GM19238 (cell line): ENCODE measurements at regions not wholly inside any gene's neighbourhood (a gene's known extent, or its start where the extent isn't known, plus 50 kb on each side); places are given as distances from the start of the nearest gene placed in this dataset.

Source experiments
- DNase-seq: peaks from one replicate; pipeline ENCODE4 v3.0.0; 2011; ENCODE audit warnings: low spot score; ENCODE audit not compliant: insufficient read length

DNA sequence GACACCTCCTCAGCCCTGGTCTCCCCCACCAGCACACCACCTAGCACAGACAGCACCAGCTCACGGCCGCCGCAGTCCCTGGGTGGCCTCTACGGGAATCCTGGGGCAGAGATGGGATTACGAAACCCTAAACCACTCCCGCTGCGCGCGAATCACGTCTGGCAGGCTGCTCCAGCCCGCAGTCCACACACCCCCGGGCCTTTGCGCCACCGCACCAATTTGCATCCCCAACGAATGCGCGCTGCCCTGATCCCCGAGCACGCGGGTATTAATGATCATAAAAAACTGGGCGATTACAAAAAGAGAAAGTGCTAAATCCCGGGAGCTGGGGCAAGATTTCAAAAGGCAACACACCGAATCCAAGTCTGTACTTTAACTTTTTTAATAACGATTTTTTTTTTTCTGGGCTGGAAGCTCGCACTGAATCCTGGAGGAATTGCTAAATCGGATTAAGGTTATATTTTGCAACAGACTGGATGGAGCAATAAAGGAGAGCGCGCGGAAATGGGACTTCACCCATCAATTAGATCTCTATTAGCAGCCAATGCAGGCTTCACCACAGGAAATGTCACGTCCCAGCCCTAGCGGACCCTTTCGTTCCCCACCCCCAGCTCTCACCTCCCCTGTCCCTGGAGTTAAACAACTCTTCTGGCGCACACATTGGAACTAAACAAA, 69.8 kb upstream of the TMEM33 start:
- no peak for DNase-seq

GRCh38 chr4:41859087-41859486, 76.1 kb upstream of the TMEM33 start:
- DNase-seq, result no peak

DNA sequence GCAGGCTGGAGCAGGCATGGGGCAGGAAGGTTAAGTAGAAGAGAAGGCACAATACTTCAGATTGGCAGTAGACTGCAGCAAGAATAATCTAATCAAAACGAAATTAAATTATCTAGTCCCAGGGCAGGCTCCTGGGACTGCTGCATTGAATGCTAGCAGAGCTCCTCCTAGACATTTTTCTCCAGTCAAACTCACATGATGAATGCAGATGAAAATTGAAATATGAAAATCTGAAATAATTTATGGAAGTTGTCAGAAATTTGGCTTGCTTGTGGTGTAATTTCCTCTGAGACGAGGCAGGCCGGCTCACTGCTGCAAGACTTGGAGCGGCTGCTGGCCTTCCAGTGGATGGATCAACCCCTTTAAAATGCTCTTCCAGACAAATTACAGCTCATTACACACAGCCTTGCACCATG, 78.0 kb upstream of the TMEM33 start:
- DNase-seq, result no peak

GRCh38 chr4:41856797-41857196, 78.4 kb upstream of the TMEM33 start:
- DNase-seq, result no peak

- DNase-seq, result no peak
Observed at GRCh38 chr4:41853973-41854372, 81.3 kb upstream of the TMEM33 start.

- DNase-seq, result no peak
Observed at GRCh38 chr4:41852229-41852628, 83.0 kb upstream of the TMEM33 start.

DNA sequence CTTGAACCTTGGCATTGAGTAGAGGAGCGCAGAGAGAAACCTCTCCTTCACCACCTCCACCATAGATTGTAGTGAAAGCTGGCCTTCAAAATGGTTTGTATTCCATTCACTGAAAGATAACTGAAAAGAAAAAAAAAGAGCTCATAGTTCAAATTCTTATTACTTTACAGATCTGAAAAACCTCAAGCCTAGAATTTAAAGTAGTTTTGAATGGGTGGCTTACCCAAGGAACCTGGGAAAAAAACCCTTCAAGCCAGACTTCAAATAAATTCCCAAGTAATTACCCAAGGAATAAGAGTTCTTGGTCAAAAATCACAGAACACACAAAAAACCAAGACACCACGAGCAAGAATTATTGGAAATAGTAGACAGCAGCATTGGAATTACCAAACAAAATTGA, 83.6 kb upstream of the TMEM33 start:
- DNase-seq, result no peak

- no peak for DNase-seq
Observed at GRCh38 chr4:41844327-41844726, 90.9 kb upstream of the TMEM33 start.

- DNase-seq, result no peak
Observed at GRCh38 chr4:41839916-41840854, 91.7 kb upstream of the PHOX2B start.

DNA sequence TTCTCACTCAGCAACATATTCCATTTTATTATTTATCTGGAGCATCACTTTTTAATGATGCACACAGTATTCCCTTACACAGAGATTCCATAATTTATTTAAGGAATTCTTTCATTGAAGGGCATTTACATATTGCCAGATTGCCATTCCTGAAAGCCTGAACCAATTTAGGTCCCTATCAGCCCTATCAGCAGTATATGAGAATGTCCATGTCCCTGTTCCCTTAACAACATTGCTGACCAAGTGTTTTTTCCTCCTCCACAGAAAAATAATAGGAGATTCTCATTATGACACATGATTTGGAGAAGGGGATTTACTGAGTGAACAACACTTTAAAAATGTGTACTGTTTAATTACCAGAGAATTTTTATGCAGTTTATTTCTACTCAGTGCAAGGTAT, 90.1 kb upstream of the PHOX2B start:
- DNase-seq, result no peak

GRCh38 chr4:41835321-41835995, 86.9 kb upstream of the PHOX2B start:
- DNase-seq, result no peak

DNA sequence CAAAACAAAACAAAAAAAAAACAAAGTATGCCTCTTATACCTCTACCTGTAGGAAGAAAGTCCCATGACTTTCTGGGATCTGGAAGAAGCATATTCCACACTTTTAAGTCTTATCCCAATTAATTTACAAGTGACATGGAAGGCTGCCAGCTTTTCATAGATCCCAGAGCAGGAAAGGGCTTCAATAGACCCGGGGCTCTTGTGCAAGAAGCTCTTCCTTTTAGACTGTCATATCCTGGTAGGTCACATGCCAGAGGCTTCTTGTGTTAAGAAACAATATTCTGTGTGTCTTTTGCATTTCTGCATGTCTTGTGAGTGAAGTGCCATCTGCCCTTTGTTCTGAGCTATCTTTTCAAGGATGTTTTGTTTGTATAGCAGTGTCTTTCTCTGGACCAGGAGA, 84.4 kb upstream of the PHOX2B start:
- no peak for DNase-seq

- no peak for DNase-seq
Observed at GRCh38 chr4:41822325-41822724, 73.8 kb upstream of the PHOX2B start.

DNA sequence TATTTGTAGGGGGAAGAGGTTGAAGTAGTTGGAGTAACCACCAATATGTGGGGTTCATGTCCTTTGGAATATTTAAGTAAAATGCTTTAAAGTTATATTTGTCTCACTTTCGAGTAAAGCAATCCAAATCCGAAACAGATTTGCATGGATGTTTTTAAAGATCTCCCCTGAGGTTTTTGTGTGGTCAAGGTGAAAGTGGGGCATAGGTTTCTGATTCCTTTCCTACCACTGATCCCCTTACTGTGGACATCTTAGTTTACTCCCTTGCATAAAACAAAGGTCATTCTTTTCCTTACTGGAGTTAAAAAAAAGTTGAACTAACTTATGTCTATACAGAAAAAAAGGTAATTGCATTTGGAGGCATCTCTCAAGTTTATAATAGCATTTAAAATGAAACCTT, 71.9 kb upstream of the PHOX2B start:
- no peak for DNase-seq

GRCh38 chr4:41819621-41820020, 71.1 kb upstream of the PHOX2B start:
- DNase-seq, result no peak

DNA sequence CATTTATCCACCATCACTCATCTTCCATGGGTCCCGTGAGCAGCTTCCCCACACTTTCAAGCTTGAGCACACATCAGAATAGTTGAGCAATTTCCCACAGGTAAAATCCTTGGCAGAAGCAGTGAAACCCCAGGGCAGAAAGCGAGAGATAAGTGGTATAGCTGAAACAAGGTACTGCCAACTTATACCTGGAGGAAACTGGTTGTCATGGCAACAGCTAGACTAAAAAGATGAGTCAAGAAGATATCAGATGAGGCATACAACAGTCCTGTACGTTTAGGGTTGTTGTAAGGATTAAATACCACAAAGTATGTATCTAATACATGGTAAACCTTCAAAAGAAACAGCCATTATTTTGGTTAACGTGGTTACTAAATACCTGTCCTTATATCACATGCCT, 66.9 kb upstream of the PHOX2B start:
- DNase-seq, result no peak

DNA sequence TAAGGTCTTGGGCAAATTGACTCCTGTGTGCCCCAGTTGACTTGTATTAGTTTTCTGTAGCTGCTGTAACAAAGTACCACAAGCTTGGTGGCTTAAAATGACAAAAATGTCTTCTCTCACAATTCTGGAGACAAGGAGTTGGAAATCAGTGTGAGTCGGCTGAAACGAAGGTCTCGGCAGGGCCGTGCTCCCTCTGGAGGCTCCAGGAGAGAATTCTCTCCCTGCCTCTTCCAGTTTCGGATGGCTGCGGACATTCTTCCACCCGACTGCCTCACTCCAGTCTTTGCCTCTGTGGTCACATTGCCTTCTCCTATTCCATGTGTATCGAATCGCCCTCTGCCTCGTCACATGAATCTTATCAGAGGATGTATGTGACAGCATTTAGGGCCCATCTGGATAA, 66.0 kb upstream of the PHOX2B start:
- DNase-seq, result no peak

- no peak for DNase-seq
Observed at GRCh38 chr4:41806807-41807206, 58.3 kb upstream of the PHOX2B start.

DNA sequence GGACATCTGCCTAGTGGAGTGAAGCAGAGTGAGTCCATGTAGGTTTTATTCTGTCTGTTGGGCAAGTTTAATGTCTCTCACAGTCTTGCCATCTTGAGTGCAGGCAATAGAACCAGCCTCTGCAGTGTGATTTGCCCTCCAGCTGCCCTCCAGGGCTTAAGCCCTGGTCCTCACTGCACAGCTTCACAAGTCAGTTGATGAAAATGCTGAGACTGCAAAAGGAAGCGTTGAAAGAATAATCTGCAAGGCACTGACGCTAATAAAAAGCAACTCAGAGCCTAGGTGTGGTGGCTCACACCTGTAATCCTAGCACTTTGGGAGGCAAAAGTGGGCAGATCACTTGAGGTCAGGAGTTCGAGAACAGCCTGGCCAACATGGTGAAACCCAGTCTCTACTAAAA, 54.1 kb upstream of the PHOX2B start:
- DNase-seq, result no peak

DNA sequence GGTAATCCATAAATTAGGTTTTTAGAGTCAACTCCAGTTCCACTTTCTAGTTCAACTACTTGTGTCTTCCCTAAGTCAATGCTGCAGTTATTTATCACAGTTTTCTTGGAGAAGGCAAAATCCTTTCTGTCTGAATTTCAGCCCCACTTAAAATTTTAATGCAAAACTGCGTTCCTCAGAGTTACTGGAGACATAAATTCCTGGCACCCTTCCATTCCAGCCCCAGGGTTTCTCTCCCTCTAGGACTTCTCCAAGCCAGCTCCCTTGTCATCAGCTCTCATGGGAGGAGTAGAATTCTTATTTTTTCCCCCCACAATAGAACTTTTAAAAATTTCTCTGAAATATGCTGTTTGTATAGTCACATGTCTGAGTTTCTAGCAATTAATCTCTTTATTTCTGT, 50.6 kb upstream of the PHOX2B start:
- DNase-seq, result no peak
